ENCODE measurements at regions not wholly inside any gene's neighbourhood (a gene's known extent, or its start where the extent isn't known, plus 50 kb on each side); places are given as distances from the start of the nearest gene placed in this dataset.

GRCh38 chr13:64029343-64030093 lies 2613.9 kb upstream of the PCDH20 start:
- Mint-ChIP-seq H3K36me3 (no peaks in the 10 kb centered on the region), H3K4me1 (no peaks in the 10 kb centered on the region), H3K27me3 (ENCODE audit: low read depth) (no peaks in the 10 kb centered on the region), H3K4me3 (no peak overlapping the region), H3K27ac (no peak overlapping the region), H3K9me3 (no peaks in the 10 kb centered on the region)
- ATAC-seq (peak; percentile 88), DNase-seq (ENCODE audit: low spot score) (peak; percentile 13)
- ChIA-PET CTCF (no interaction called here), POLR2A (no interaction called here)
- TF ChIP-seq TEAD4 (CRISPR knock-in tag; IDR thresholded peaks at IDR 0.05) (no peak), ZNF138 (CRISPR knock-in tag; conservative IDR thresholded peaks at IDR 0.05) (no peak)

- Mint-ChIP-seq H3K27me3 (ENCODE audit: low read depth) (no peaks in the 10 kb centered on the region), H3K27ac (no peak overlapping the region), H3K36me3 (no peaks in the 10 kb centered on the region), H3K9me3 (no peaks in the 10 kb centered on the region), H3K4me1 (no peaks in the 10 kb centered on the region), H3K4me3 (no peak overlapping the region)
- TF ChIP-seq FOXP1 (CRISPR knock-in tag; IDR thresholded peaks at IDR 0.05; ENCODE audit: borderline replicate concordance) (no peak), HMGA2 (CRISPR knock-in tag; IDR thresholded peaks at IDR 0.05) (no peak)
- ATAC-seq (no peak), DNase-seq (ENCODE audit: low spot score) (no peak)
- CTCF ChIA-PET, result no interaction called here
- POLR2A ChIA-PET, result no interaction called here
Observed at GRCh38 chr13:64028551-64028950, 2612.9 kb upstream of the PCDH20 start.

GRCh38 chr13:64020126-64020525 lies 2604.5 kb upstream of the PCDH20 start:
- Mint-ChIP-seq H3K27me3 (ENCODE audit: low read depth) (no peaks in the 10 kb centered on the region), H3K36me3 (no peaks in the 10 kb centered on the region), H3K4me1 (no peaks in the 10 kb centered on the region), H3K4me3 (no peak overlapping the region), H3K9me3 (no peaks in the 10 kb centered on the region), H3K27ac (no peak overlapping the region)
- CTCF ChIA-PET, result no interaction called here
- DNase-seq (ENCODE audit: low spot score) (no peak), ATAC-seq (no peak)
- POLR2A ChIA-PET, result no interaction called here
- TF ChIP-seq SMAD4 (CRISPR knock-in tag; IDR thresholded peaks at IDR 0.05) (no peak), ZNF138 (CRISPR knock-in tag; conservative IDR thresholded peaks at IDR 0.05) (no peak), PRRX2 (CRISPR knock-in tag; IDR thresholded peaks at IDR 0.05) (no peak), ZNF532 (CRISPR knock-in tag; IDR thresholded peaks at IDR 0.05; ENCODE audit: borderline replicate concordance) (no peak), SP1 (CRISPR knock-in tag; conservative IDR thresholded peaks at IDR 0.05) (no peak), ZMAT4 (CRISPR knock-in tag; IDR thresholded peaks at IDR 0.05) (no peak), ATF3 (CRISPR knock-in tag; conservative IDR thresholded peaks at IDR 0.05) (no peak), NFATC4 (CRISPR knock-in tag; IDR thresholded peaks at IDR 0.05) (no peak), CREM (CRISPR knock-in tag; IDR thresholded peaks at IDR 0.05) (no peak), CREB1 (CRISPR knock-in tag; IDR thresholded peaks at IDR 0.05) (no peak), ERG (CRISPR knock-in tag; IDR thresholded peaks at IDR 0.05) (no peak), ZNF416 (CRISPR knock-in tag; IDR thresholded peaks at IDR 0.05) (no peak)
